ENCODE measurements at regions not wholly inside any gene's neighbourhood (a gene's known extent, or its start where the extent isn't known, plus 50 kb on each side); places are given as distances from the start of the nearest gene placed in this dataset.

- DNase-seq (ENCODE audit: insufficient read length, low spot score) (no peak), FAIRE-seq (no peak)
- TF ChIP-seq, protein P1, sequence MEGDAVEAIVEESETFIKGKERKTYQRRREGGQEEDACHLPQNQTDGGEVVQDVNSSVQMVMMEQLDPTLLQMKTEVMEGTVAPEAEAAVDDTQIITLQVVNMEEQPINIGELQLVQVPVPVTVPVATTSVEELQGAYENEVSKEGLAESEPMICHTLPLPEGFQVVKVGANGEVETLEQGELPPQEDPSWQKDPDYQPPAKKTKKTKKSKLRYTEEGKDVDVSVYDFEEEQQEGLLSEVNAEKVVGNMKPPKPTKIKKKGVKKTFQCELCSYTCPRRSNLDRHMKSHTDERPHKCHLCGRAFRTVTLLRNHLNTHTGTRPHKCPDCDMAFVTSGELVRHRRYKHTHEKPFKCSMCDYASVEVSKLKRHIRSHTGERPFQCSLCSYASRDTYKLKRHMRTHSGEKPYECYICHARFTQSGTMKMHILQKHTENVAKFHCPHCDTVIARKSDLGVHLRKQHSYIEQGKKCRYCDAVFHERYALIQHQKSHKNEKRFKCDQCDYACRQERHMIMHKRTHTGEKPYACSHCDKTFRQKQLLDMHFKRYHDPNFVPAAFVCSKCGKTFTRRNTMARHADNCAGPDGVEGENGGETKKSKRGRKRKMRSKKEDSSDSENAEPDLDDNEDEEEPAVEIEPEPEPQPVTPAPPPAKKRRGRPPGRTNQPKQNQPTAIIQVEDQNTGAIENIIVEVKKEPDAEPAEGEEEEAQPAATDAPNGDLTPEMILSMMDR (IDR thresholded peaks at IDR 0.05; ENCODE audit: insufficient read depth, missing control alignments), result no peak
These were observed 60.5 kb upstream of the PPP1R26 start for GRCh38 chr9:135419106-135419505.

- FAIRE-seq, result no peak
- DNase-seq (ENCODE audit: insufficient read length, low spot score), result no peak
- TF ChIP-seq, protein P1 (IDR thresholded peaks at IDR 0.05; ENCODE audit: insufficient read depth, missing control alignments), result no peak
These were observed 57.1 kb upstream of the PPP1R26 start for GRCh38 chr9:135422341-135422944.

GRCh38 chr9:135423725-135424124 is 55.9 kb upstream of the PPP1R26 start:
- no peak for DNase-seq (ENCODE audit: insufficient read length, low spot score)
- TF ChIP-seq, protein P1 (IDR thresholded peaks at IDR 0.05; ENCODE audit: insufficient read depth, missing control alignments), result no peak
- no peak for FAIRE-seq

Data from D721Med (cell line).